Endothelial cell of umbilical vein (primary cell): ENCODE measurements at regions not wholly inside any gene's neighbourhood (a gene's known extent, or its start where the extent isn't known, plus 50 kb on each side); places are given as distances from the start of the nearest gene placed in this dataset.

Experiments
- CTCF ChIP-seq, 2 donors: IDR thresholded peaks; 1 replicate in 1 of 2; 2 replicates in 1 of 2; pipeline ENCODE4 v1.5.1; 2011; ENCODE audit warnings: low read length in 2 of 2, mild to moderate bottlenecking in 2 of 2, moderate library complexity in 2 of 2, control low read depth in 1 of 2, inconsistent platforms in 1 of 2, low read depth in 1 of 2; ENCODE audit not compliant: insufficient read depth in 1 of 2; ENCODE audit errors: extremely low read depth in 1 of 2
- JUN ChIP-seq: IDR thresholded peaks from 2 replicates; pipeline ENCODE4 v1.6.1; 2011; ENCODE audit warnings: borderline replicate concordance, low read depth; ENCODE audit not compliant: insufficient read length, insufficient read depth
- POLR2A ChIP-seq: IDR thresholded peaks from 2 replicates; pipeline ENCODE4 v1.6.1; 2012; ENCODE audit warnings: low read depth, mild to moderate bottlenecking, control low read depth, low read length

- no peak for TF ChIP-seq POLR2A
- no peak for TF ChIP-seq CTCF (IDR thresholded peaks at IDR 0.05; ENCODE audit: extremely low read depth in 1 of 2, insufficient read depth in 1 of 2, low read depth in 1 of 2, low read length in 2 of 2)
- no peak for TF ChIP-seq JUN
These were observed 1628.2 kb upstream of the SLC10A2 start for GRCh38 chr13:104694397-104694796.
